ENCODE measurements at regions not wholly inside any gene's neighbourhood (a gene's known extent, or its start where the extent isn't known, plus 50 kb on each side); places are given as distances from the start of the nearest gene placed in this dataset.

GRCh38 chr15:79661411-79661810 is 229.3 kb downstream of the MINAR1 start:
- TF ChIP-seq, protein P1, sequence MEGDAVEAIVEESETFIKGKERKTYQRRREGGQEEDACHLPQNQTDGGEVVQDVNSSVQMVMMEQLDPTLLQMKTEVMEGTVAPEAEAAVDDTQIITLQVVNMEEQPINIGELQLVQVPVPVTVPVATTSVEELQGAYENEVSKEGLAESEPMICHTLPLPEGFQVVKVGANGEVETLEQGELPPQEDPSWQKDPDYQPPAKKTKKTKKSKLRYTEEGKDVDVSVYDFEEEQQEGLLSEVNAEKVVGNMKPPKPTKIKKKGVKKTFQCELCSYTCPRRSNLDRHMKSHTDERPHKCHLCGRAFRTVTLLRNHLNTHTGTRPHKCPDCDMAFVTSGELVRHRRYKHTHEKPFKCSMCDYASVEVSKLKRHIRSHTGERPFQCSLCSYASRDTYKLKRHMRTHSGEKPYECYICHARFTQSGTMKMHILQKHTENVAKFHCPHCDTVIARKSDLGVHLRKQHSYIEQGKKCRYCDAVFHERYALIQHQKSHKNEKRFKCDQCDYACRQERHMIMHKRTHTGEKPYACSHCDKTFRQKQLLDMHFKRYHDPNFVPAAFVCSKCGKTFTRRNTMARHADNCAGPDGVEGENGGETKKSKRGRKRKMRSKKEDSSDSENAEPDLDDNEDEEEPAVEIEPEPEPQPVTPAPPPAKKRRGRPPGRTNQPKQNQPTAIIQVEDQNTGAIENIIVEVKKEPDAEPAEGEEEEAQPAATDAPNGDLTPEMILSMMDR (IDR thresholded peaks at IDR 0.05), result no peak
- no peak for TF ChIP-seq POLR2A (IDR thresholded peaks at IDR 0.05)
